ENCODE measurements at regions not wholly inside any gene's neighbourhood (a gene's known extent, or its start where the extent isn't known, plus 50 kb on each side); places are given as distances from the start of the nearest gene placed in this dataset.
"Not testable (repeated sequence)": the region's sequence is repeated elsewhere in the genome, so short reads cannot be mapped to it uniquely, and the experiment has no call there.

- Histone ChIP-seq H4K20me1 (ENCODE audit: insufficient read depth) (no peaks in the 10 kb centered on the region), H2AFZ (no peak overlapping the region), H3K9me3 (ENCODE audit: low read depth) (no peaks in the 10 kb centered on the region), H3K79me2 (ENCODE audit: insufficient read depth) (no peaks in the 10 kb centered on the region), H3K9ac (no peak overlapping the region), H3K27me3 (replicated peaks; ENCODE audit: insufficient read depth) (no peaks in the 10 kb centered on the region), H3K4me1 (ENCODE audit: insufficient read depth) (no peaks in the 10 kb centered on the region), H3F3A (ENCODE audit: insufficient read depth) (no peaks in the 10 kb centered on the region), H3K36me3 (ENCODE audit: low read depth) (no peaks in the 10 kb centered on the region), H3K9me2 (ENCODE audit: insufficient read depth) (no peaks in the 10 kb centered on the region), H3K4me2 (ENCODE audit: unreplicated experiment) (no peak overlapping the region), H3K4me3 (no peak overlapping the region), H3K27ac (no peak overlapping the region)
- DNase-seq: no peak
- in situ Hi-C loops (cut with MboI): no loop called here
- TF ChIP-seq EZH2 (IDR thresholded peaks at IDR 0.05; ENCODE audit: insufficient read depth, poor library complexity, severe bottlenecking) (no peak), EZH2phosphoT487 (IDR thresholded peaks at IDR 0.05; ENCODE audit: insufficient read depth, low read depth) (no peak)
- WGBS, 2 experiments (ENCODE audit: low coverage in 1 of 2, low lambda C conversion rate in 2 of 2, missing lambda C conversion rate in 2 of 2): 50 to 61% methylated on average over 18 of the region's 18 CpGs
These were observed 185.3 kb downstream of the CRLF2 start for GRCh38 chrX:1027133-1027532.

GRCh38 chrX:1026263-1027015, 186.0 kb downstream of the CRLF2 start:
- no peak for TF ChIP-seq EZH2phosphoT487 (IDR thresholded peaks at IDR 0.05; ENCODE audit: insufficient read depth, low read depth)
- no peak for TF ChIP-seq EZH2 (IDR thresholded peaks at IDR 0.05; ENCODE audit: insufficient read depth, poor library complexity, severe bottlenecking)
- H3F3A ChIP-seq (ENCODE audit: insufficient read depth): no peaks in the 10 kb centered on the region
- no peak for DNase-seq
- H3K27me3 ChIP-seq (replicated peaks; ENCODE audit: insufficient read depth): no peaks in the 10 kb centered on the region
- H3K27ac ChIP-seq: no peak overlapping the region
- in situ Hi-C loops (cut with MboI): no loop called here
- H3K79me2 ChIP-seq (ENCODE audit: insufficient read depth): no peaks in the 10 kb centered on the region
- no peaks in the 10 kb centered on the region for H4K20me1 ChIP-seq (ENCODE audit: insufficient read depth)
- no peak overlapping the region for H3K4me2 ChIP-seq (ENCODE audit: unreplicated experiment)
- H3K9me2 ChIP-seq (ENCODE audit: insufficient read depth): no peaks in the 10 kb centered on the region
- H3K36me3 ChIP-seq (ENCODE audit: low read depth): no peaks in the 10 kb centered on the region
- H3K4me1 ChIP-seq (ENCODE audit: insufficient read depth): no peaks in the 10 kb centered on the region
- H3K9ac ChIP-seq: no peak overlapping the region
- H2AFZ ChIP-seq: no peak overlapping the region
- no peaks in the 10 kb centered on the region for H3K9me3 ChIP-seq (ENCODE audit: low read depth)
- H3K4me3 ChIP-seq: no peak overlapping the region
- 35 to 41% methylated on average over 11 to 13 of the region's 13 CpGs for WGBS, 2 experiments (ENCODE audit: low coverage in 1 of 2, low lambda C conversion rate in 2 of 2, missing lambda C conversion rate in 2 of 2)

- H3K9ac ChIP-seq: no peak overlapping the region
These were observed 187.0 kb downstream of the CRLF2 start for GRCh38 chrX:1025413-1025812.

GRCh38 chrX:1023676-1024075, 188.8 kb downstream of the CRLF2 start:
- H4K20me1 ChIP-seq (ENCODE audit: insufficient read depth): no peaks in the 10 kb centered on the region
- H3K9me3 ChIP-seq (ENCODE audit: low read depth): no peaks in the 10 kb centered on the region
- no peaks in the 10 kb centered on the region for H3F3A ChIP-seq (ENCODE audit: insufficient read depth)
- H3K4me3 ChIP-seq: no peak overlapping the region
- WGBS, 2 experiments (ENCODE audit: low coverage in 1 of 2, low lambda C conversion rate in 2 of 2, missing lambda C conversion rate in 2 of 2): 5 to 6% methylated on average over 12 of the region's 12 CpGs
- no peaks in the 10 kb centered on the region for H3K4me1 ChIP-seq (ENCODE audit: insufficient read depth)
- in situ Hi-C loops (cut with MboI): no loop called here
- H3K79me2 ChIP-seq (ENCODE audit: insufficient read depth): no peaks in the 10 kb centered on the region
- H3K4me2 ChIP-seq (ENCODE audit: unreplicated experiment): no peak overlapping the region
- no peaks in the 10 kb centered on the region for H3K36me3 ChIP-seq (ENCODE audit: low read depth)
- no peak for TF ChIP-seq EZH2phosphoT487 (IDR thresholded peaks at IDR 0.05; ENCODE audit: insufficient read depth, low read depth)
- no peaks in the 10 kb centered on the region for H3K9me2 ChIP-seq (ENCODE audit: insufficient read depth)
- H3K9ac ChIP-seq: no peak overlapping the region
- no peak for DNase-seq
- H3K27me3 ChIP-seq (replicated peaks; ENCODE audit: insufficient read depth): no peaks in the 10 kb centered on the region
- H2AFZ ChIP-seq: no peak overlapping the region
- no peak overlapping the region for H3K27ac ChIP-seq

More at GRCh38 chrX:1025413-1025812, 187.0 kb downstream of the CRLF2 start:
- Histone ChIP-seq H2AFZ (no peak overlapping the region), H3K4me3 (no peak overlapping the region), H3K9me3 (ENCODE audit: low read depth) (no peaks in the 10 kb centered on the region), H3K79me2 (ENCODE audit: insufficient read depth) (no peaks in the 10 kb centered on the region), H3F3A (ENCODE audit: insufficient read depth) (no peaks in the 10 kb centered on the region), H4K20me1 (ENCODE audit: insufficient read depth) (no peaks in the 10 kb centered on the region), H3K36me3 (ENCODE audit: low read depth) (no peaks in the 10 kb centered on the region), H3K4me2 (ENCODE audit: unreplicated experiment) (no peak overlapping the region), H3K27me3 (replicated peaks; ENCODE audit: insufficient read depth) (no peaks in the 10 kb centered on the region), H3K9me2 (ENCODE audit: insufficient read depth) (no peaks in the 10 kb centered on the region), H3K27ac (no peak overlapping the region), H3K4me1 (ENCODE audit: insufficient read depth) (no peaks in the 10 kb centered on the region)
- 13% methylated on average over 11 of the region's 11 CpGs for WGBS, 2 experiments (ENCODE audit: low coverage in 1 of 2, low lambda C conversion rate in 2 of 2, missing lambda C conversion rate in 2 of 2)
- in situ Hi-C loops (cut with MboI): no loop called here
- TF ChIP-seq EZH2 (IDR thresholded peaks at IDR 0.05; ENCODE audit: insufficient read depth, poor library complexity, severe bottlenecking) (no peak), EZH2phosphoT487 (IDR thresholded peaks at IDR 0.05; ENCODE audit: insufficient read depth, low read depth) (no peak)
- no peak for DNase-seq

GRCh38 chrX:1021314-1021993, 191.0 kb downstream of the CRLF2 start:
- H3K4me3 ChIP-seq; H4K20me1 ChIP-seq (ENCODE audit: insufficient read depth); H3K27me3 ChIP-seq (replicated peaks; ENCODE audit: insufficient read depth); H3K4me1 ChIP-seq (ENCODE audit: insufficient read depth); H3K36me3 ChIP-seq (ENCODE audit: low read depth); in situ Hi-C loops (cut with MboI); H3K4me2 ChIP-seq (ENCODE audit: unreplicated experiment); H3K9ac ChIP-seq; H3K27ac ChIP-seq; H3K9me2 ChIP-seq (ENCODE audit: insufficient read depth); H2AFZ ChIP-seq; DNase-seq; H3F3A ChIP-seq (ENCODE audit: insufficient read depth); H3K9me3 ChIP-seq (ENCODE audit: low read depth); H3K79me2 ChIP-seq (ENCODE audit: insufficient read depth): not testable (repeated sequence)
- WGBS, 2 experiments (ENCODE audit: low coverage in 1 of 2, low lambda C conversion rate in 2 of 2, missing lambda C conversion rate in 2 of 2): 58 to 65% methylated on average over 9 of the region's 9 CpGs
